Mesendoderm (in vitro differentiated cells): ENCODE measurements at regions not wholly inside any gene's neighbourhood (a gene's known extent, or its start where the extent isn't known, plus 50 kb on each side); places are given as distances from the start of the nearest gene placed in this dataset.

ENCODE experiments used
- DNase-seq: peaks from one replicate; pipeline ENCODE4 v3.0.0; 2013
- H2AK5ac ChIP-seq: 2 replicates; pipeline ENCODE4 v1.6.1; 2013; ENCODE audit warnings: low read length, inconsistent platforms
- H2BK120ac ChIP-seq: 2 replicates; pipeline ENCODE4 v1.6.1; 2013; ENCODE audit warnings: low read depth, mild to moderate bottlenecking, low read length, moderate library complexity, mixed read lengths
- H2BK15ac ChIP-seq: replicated peaks from 2 replicates; pipeline ENCODE4 v1.6.1; 2013; ENCODE audit warnings: low read depth, mild to moderate bottlenecking, moderate library complexity
- H2BK5ac ChIP-seq: 2 replicates; pipeline ENCODE4 v1.6.1; 2013; ENCODE audit warnings: low read length, inconsistent platforms
- H3K18ac ChIP-seq: 2 replicates; pipeline ENCODE4 v1.6.1; 2013; ENCODE audit warnings: mild to moderate bottlenecking, low read length, mixed read lengths
- H3K23ac ChIP-seq: one replicate; pipeline ENCODE4 v1.6.1; 2013; ENCODE audit warnings: low read length
- H3K27ac ChIP-seq: 2 replicates; pipeline ENCODE4 v1.5.1; 2013; ENCODE audit warnings: low read depth, mild to moderate bottlenecking, inconsistent platforms, low read length, moderate library complexity
- H3K27me3 ChIP-seq: 2 replicates; pipeline ENCODE4 v1.6.1; 2013; ENCODE audit warnings: low read length, control low read depth, mild to moderate bottlenecking, inconsistent platforms; ENCODE audit not compliant: insufficient read depth, poor library complexity
- H3K36me3 ChIP-seq: 2 replicates; pipeline ENCODE4 v1.6.1; 2013; ENCODE audit warnings: low read length, inconsistent platforms; ENCODE audit not compliant: control insufficient read depth, insufficient read depth
- H3K4ac ChIP-seq: one replicate; pipeline ENCODE4 v1.6.1; 2013; ENCODE audit warnings: low read depth, mild to moderate bottlenecking, low read length, moderate library complexity
- H3K4me1 ChIP-seq: 2 replicates; pipeline ENCODE4 v1.6.1; 2013; ENCODE audit warnings: low read depth, low read length, inconsistent platforms; ENCODE audit not compliant: control insufficient read depth
- H3K4me2 ChIP-seq: 2 replicates; pipeline ENCODE4 v1.6.1; 2013; ENCODE audit warnings: low read length
- H3K4me3 ChIP-seq: 2 replicates; pipeline ENCODE4 v1.5.1; 2013; ENCODE audit warnings: mild to moderate bottlenecking, low read length
- H3K56ac ChIP-seq: one replicate; pipeline ENCODE4 v1.6.1; 2013; ENCODE audit warnings: low read length
- H3K79me1 ChIP-seq: 2 replicates; pipeline ENCODE4 v1.6.1; 2013; ENCODE audit warnings: low read length, inconsistent platforms
- H3K79me2 ChIP-seq: 2 replicates; pipeline ENCODE4 v1.6.1; 2013; ENCODE audit warnings: mild to moderate bottlenecking, low read length; ENCODE audit not compliant: control insufficient read depth, insufficient read depth
- H3K9ac ChIP-seq: 2 replicates; pipeline ENCODE4 v1.6.1; 2013; ENCODE audit warnings: low read length, inconsistent platforms
- H4K5ac ChIP-seq: one replicate; pipeline ENCODE4 v1.6.1; 2013; ENCODE audit warnings: low read length
- H4K8ac ChIP-seq: one replicate; pipeline ENCODE4 v1.6.1; 2013; ENCODE audit warnings: low read depth, mild to moderate bottlenecking, control low read depth, low read length, moderate library complexity
- WGBS: extraction: QIAGEN DNeasy Blood & Tissue Kit; methylation state at CpG from one replicate; pipeline ENCODE4 v1.1.7; 2013; ENCODE audit warnings: low lambda C conversion rate, missing lambda C conversion rate; ENCODE audit not compliant: insufficient coverage; ENCODE audit errors: extremely low coverage; 5-methylcytosine and 5-hydroxymethylcytosine counted together

DNA sequence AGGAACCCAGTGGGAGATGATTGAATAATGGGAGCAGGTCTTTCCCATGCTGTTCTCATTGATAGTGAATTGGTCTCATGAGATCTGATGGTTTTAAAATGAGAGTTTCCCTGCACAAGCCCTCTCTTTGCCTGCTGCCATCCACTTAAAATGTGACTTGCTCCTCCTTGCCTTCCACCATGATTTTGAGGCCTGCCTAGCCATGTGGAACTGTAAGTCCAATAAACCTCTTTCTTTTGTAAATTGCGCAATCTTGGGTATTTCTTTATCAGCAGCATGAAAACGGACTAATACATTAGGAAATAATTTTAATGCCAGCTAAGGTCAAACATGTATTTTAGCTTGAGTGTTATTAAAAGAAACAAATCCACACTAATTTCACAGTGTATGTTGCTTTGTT lies 517.6 kb upstream of the ALCAM start:
- no peak overlapping the region for H2BK15ac ChIP-seq
- no peak overlapping the region for H3K27ac ChIP-seq
- H3K27me3 ChIP-seq: no peaks in the 10 kb centered on the region
- H3K4me2 ChIP-seq: no peak overlapping the region
- no peak for DNase-seq
- no peak overlapping the region for H3K56ac ChIP-seq
- no CpG with 5 or more reads among the region's 2 CpGs for WGBS
- no peaks in the 10 kb centered on the region for H3K79me1 ChIP-seq
- H3K36me3 ChIP-seq: no peaks in the 10 kb centered on the region
- H3K23ac ChIP-seq: no peak overlapping the region
- H2BK5ac ChIP-seq: no peak overlapping the region
- no peak overlapping the region for H2AK5ac ChIP-seq
- no peak overlapping the region for H4K8ac ChIP-seq
- no peak overlapping the region for H3K18ac ChIP-seq
- no peak overlapping the region for H3K4ac ChIP-seq
- H4K5ac ChIP-seq: no peak overlapping the region
- H2BK120ac ChIP-seq: no peak overlapping the region
- no peaks in the 10 kb centered on the region for H3K4me1 ChIP-seq
- H3K9ac ChIP-seq: no peak overlapping the region
- H3K4me3 ChIP-seq: no peak overlapping the region
- no peaks in the 10 kb centered on the region for H3K79me2 ChIP-seq

GRCh38 chr3:104854468-104854867 lies 512.2 kb upstream of the ALCAM start:
- no peak overlapping the region for H3K23ac ChIP-seq
- no peak overlapping the region for H2BK5ac ChIP-seq
- DNase-seq: no peak
- no peaks in the 10 kb centered on the region for H3K4me1 ChIP-seq
- H3K27me3 ChIP-seq: no peaks in the 10 kb centered on the region
- no peak overlapping the region for H2AK5ac ChIP-seq
- no peak overlapping the region for H3K4me2 ChIP-seq
- H3K9ac ChIP-seq: no peak overlapping the region
- WGBS: no CpG with 5 or more reads among the region's 2 CpGs
- H3K56ac ChIP-seq: no peak overlapping the region
- H3K27ac ChIP-seq: no peak overlapping the region
- H3K18ac ChIP-seq: no peak overlapping the region
- H3K4ac ChIP-seq: no peak overlapping the region
- no peak overlapping the region for H2BK120ac ChIP-seq
- H3K79me2 ChIP-seq: no peaks in the 10 kb centered on the region
- H3K79me1 ChIP-seq: no peaks in the 10 kb centered on the region
- no peak overlapping the region for H2BK15ac ChIP-seq
- no peak overlapping the region for H4K5ac ChIP-seq
- H4K8ac ChIP-seq: no peak overlapping the region
- H3K4me3 ChIP-seq: no peak overlapping the region
- no peaks in the 10 kb centered on the region for H3K36me3 ChIP-seq

DNA sequence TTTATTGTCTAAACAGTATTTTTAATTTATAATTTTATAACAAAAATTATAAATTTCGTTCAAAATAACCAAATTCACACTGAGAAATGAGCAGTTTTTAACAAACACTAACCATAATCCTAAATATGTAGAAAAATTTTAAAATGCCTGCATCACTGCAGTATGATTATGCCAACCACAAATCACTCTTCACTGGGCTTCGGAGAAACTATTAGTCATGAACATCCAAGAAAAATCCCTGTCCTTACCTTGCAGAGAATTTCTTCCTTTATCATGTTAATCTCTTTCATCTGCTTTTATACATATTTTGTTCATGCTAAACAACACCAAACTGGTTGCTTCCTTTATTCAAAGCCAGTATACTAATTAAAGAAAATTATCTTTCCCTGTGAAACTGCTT lies 511.0 kb upstream of the ALCAM start:
- 100% methylated on average over 1 of the region's 2 CpGs for WGBS
- Histone ChIP-seq H4K5ac (no peak overlapping the region), H3K9ac (no peak overlapping the region), H3K4me1 (no peaks in the 10 kb centered on the region), H2BK5ac (no peak overlapping the region), H2BK120ac (no peak overlapping the region), H3K79me2 (no peaks in the 10 kb centered on the region), H3K79me1 (no peaks in the 10 kb centered on the region), H4K8ac (no peak overlapping the region), H3K23ac (no peak overlapping the region), H3K27ac (no peak overlapping the region), H2BK15ac (no peak overlapping the region), H3K4ac (no peak overlapping the region), H3K56ac (no peak overlapping the region), H3K36me3 (no peaks in the 10 kb centered on the region), H3K18ac (no peak overlapping the region), H2AK5ac (no peak overlapping the region), H3K4me2 (no peak overlapping the region), H3K27me3 (no peaks in the 10 kb centered on the region), H3K4me3 (no peak overlapping the region)
- no peak for DNase-seq

DNA sequence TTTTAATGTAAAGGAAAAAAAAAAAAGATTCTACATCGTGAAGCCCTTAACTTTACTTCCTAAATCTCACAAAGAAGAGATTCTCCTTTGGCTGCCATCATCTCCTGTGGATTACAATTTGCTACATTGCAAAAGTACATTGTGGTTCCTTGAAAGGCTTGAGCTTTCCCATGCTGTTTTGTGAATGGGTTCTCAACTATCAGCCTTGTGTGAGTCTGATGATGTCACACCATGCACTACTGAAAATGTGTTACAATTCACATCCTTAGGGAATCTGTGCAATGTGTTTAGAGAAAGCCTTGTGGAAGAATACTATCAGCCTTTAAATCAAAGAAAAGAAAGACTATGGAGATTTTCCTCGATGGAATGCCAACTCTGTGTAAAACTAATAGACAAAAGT lies 510.0 kb upstream of the ALCAM start:
- Histone ChIP-seq H2AK5ac (no peak overlapping the region), H3K27me3 (no peaks in the 10 kb centered on the region), H4K8ac (no peak overlapping the region), H3K27ac (no peak overlapping the region), H3K79me1 (no peaks in the 10 kb centered on the region), H2BK120ac (no peak overlapping the region), H4K5ac (no peak overlapping the region), H2BK15ac (no peak overlapping the region), H3K4ac (no peak overlapping the region), H2BK5ac (no peak overlapping the region), H3K4me3 (no peak overlapping the region), H3K56ac (no peak overlapping the region), H3K9ac (no peak overlapping the region), H3K4me1 (no peaks in the 10 kb centered on the region), H3K79me2 (no peaks in the 10 kb centered on the region), H3K4me2 (no peak overlapping the region), H3K18ac (no peak overlapping the region), H3K23ac (no peak overlapping the region), H3K36me3 (no peaks in the 10 kb centered on the region)
- peak; percentile 56 for DNase-seq
- WGBS: no CpG with 5 or more reads among the region's 2 CpGs

DNA sequence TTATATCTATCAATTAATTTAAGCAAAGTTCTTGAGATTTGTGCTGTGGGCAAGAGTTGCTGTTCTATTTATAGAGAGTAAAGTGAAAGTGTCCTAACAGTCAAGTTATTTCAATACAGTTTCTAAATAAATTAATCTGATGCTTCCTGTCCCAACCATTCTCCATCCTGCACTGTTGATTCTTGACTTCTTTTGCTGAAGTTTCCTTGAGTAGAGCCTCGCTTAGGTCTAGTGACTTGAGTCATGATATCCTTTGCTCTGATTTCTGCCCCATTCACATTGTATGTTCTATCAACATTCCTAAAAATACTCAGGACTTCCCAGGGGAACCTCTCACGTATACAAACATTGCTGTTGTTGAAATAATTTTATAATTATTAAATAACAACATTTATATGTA lies 498.4 kb upstream of the ALCAM start:
- H3K23ac ChIP-seq: no peak overlapping the region
- no peaks in the 10 kb centered on the region for H3K79me2 ChIP-seq
- H4K5ac ChIP-seq: no peak overlapping the region
- H3K4ac ChIP-seq: no peak overlapping the region
- H3K4me3 ChIP-seq: no peak overlapping the region
- no peaks in the 10 kb centered on the region for H3K27me3 ChIP-seq
- H3K56ac ChIP-seq: no peak overlapping the region
- WGBS: no CpG with 5 or more reads among the region's 2 CpGs
- H3K4me2 ChIP-seq: no peak overlapping the region
- H3K27ac ChIP-seq: no peak overlapping the region
- DNase-seq: no peak
- H2AK5ac ChIP-seq: no peak overlapping the region
- H3K79me1 ChIP-seq: no peaks in the 10 kb centered on the region
- H3K36me3 ChIP-seq: no peaks in the 10 kb centered on the region
- H2BK5ac ChIP-seq: no peak overlapping the region
- no peaks in the 10 kb centered on the region for H3K4me1 ChIP-seq
- H4K8ac ChIP-seq: no peak overlapping the region
- H3K9ac ChIP-seq: no peak overlapping the region
- H2BK120ac ChIP-seq: no peak overlapping the region
- no peak overlapping the region for H2BK15ac ChIP-seq
- no peak overlapping the region for H3K18ac ChIP-seq

DNA sequence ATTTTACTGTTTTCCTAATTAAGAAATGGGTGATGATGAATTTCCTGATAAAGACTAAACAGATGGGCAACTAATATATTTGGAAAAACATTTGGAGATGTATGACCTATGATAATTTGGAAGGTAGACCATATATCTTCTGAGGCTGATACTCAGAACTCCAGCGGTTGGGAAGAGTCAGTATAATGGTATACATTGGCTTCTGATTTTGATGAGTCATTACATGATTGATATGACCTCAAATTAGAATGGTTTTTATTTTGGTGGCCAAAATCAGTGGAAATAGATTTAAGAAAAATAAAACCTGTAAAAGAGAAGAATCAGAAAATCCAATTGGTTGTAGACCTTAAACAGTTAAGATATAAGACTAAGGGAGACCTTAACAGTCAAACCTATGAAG lies 496.4 kb upstream of the ALCAM start:
- no peaks in the 10 kb centered on the region for H3K27me3 ChIP-seq
- H3K79me2 ChIP-seq: no peaks in the 10 kb centered on the region
- H3K56ac ChIP-seq: no peak overlapping the region
- no peak overlapping the region for H2BK5ac ChIP-seq
- no peak overlapping the region for H2AK5ac ChIP-seq
- no peaks in the 10 kb centered on the region for H3K4me1 ChIP-seq
- no peaks in the 10 kb centered on the region for H3K36me3 ChIP-seq
- H4K8ac ChIP-seq: no peak overlapping the region
- no peak overlapping the region for H3K23ac ChIP-seq
- H3K4ac ChIP-seq: no peak overlapping the region
- H2BK15ac ChIP-seq: no peak overlapping the region
- no peak overlapping the region for H4K5ac ChIP-seq
- H3K4me3 ChIP-seq: no peak overlapping the region
- H3K9ac ChIP-seq: no peak overlapping the region
- no peaks in the 10 kb centered on the region for H3K79me1 ChIP-seq
- H3K18ac ChIP-seq: no peak overlapping the region
- no CpG with 5 or more reads among the region's 1 CpG for WGBS
- H3K27ac ChIP-seq: no peak overlapping the region
- H3K4me2 ChIP-seq: no peak overlapping the region
- no peak overlapping the region for H2BK120ac ChIP-seq
- no peak for DNase-seq
